GM10248 (cell line): ENCODE measurements at regions not wholly inside any gene's neighbourhood (a gene's known extent, or its start where the extent isn't known, plus 50 kb on each side); places are given as distances from the start of the nearest gene placed in this dataset.

Source experiments
- CTCF ChIA-PET: fragments of 300-600 bp; sonication (Branson Sonifier 250); formaldehyde crosslinking; extraction: SDS; loops from one replicate; lab custom pipeline; 2021; ENCODE audit warnings: antibody characterized with exemption; lab: Yijun Ruan, JAX
- POLR2A ChIA-PET: fragments of 350-650 bp; sonication (Branson Sonifier 250); formaldehyde crosslinking; extraction: SDS; loops from one replicate; lab custom pipeline; 2020; ENCODE audit warnings: antibody characterized with exemption; lab: Yijun Ruan, JAX
- DNase-seq: peaks from one replicate; pipeline ENCODE4 v3.0.0; 2012; ENCODE audit errors: extremely low spot score
- TF ChIP-seq, protein P1 (sequence below): IDR thresholded peaks from 2 replicates; pipeline ENCODE4 v1.5.1; 2012; ENCODE audit warnings: mild to moderate bottlenecking, low read depth; ENCODE audit errors: extremely low read depth, missing control alignments, control extremely low read depth

DNA sequence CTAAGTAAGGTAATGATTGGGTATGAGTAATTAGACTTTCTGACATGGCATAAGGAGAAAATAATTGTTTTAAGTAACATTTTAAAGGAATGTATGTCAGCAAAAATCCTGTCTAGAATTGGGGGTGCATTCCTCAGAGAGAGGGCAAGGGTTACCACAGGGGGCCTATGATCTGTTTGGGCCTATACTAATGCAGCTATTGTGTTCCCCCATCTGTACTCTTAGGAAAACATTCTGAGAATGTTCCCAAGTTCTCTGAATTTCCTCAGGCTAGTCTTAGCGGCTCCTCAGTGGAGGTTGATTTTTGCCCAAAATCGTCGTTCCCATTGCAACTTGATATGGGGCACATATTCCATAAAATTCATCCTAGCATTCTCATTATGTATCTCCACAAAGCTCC lies 1216.4 kb upstream of the GBE1 start:
- DNase-seq, result no peak
- POLR2A ChIA-PET, result no interaction called here
- TF ChIP-seq, protein P1, sequence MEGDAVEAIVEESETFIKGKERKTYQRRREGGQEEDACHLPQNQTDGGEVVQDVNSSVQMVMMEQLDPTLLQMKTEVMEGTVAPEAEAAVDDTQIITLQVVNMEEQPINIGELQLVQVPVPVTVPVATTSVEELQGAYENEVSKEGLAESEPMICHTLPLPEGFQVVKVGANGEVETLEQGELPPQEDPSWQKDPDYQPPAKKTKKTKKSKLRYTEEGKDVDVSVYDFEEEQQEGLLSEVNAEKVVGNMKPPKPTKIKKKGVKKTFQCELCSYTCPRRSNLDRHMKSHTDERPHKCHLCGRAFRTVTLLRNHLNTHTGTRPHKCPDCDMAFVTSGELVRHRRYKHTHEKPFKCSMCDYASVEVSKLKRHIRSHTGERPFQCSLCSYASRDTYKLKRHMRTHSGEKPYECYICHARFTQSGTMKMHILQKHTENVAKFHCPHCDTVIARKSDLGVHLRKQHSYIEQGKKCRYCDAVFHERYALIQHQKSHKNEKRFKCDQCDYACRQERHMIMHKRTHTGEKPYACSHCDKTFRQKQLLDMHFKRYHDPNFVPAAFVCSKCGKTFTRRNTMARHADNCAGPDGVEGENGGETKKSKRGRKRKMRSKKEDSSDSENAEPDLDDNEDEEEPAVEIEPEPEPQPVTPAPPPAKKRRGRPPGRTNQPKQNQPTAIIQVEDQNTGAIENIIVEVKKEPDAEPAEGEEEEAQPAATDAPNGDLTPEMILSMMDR, result no peak
- CTCF ChIA-PET, result interaction anchor here (1.8 kb wide), 1 partner anchor 36 kb away, joined by 4 read pairs; no protein-coding TSS in a partner anchor

DNA sequence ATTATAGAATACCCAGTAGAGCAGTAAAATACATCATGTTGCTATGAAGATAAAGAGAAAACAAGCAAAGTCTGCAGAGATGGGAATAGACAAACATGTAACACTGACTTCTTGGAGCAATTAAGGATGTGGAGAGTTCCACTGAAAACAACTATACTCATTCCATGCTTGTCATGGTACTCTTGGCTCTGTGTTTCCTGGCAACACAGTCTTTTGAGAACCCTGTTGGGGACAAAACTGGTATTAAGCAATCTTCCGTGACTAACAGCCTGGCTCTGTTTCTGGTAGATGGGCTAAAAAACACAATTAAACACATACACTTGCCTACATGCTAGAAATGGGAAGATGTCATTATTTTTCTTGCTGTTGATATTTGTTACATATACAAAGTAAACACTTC lies 1212.3 kb upstream of the GBE1 start:
- TF ChIP-seq, protein P1, result no peak
- ChIA-PET POLR2A (no interaction called here), CTCF (no interaction called here)
- no peak for DNase-seq

DNA sequence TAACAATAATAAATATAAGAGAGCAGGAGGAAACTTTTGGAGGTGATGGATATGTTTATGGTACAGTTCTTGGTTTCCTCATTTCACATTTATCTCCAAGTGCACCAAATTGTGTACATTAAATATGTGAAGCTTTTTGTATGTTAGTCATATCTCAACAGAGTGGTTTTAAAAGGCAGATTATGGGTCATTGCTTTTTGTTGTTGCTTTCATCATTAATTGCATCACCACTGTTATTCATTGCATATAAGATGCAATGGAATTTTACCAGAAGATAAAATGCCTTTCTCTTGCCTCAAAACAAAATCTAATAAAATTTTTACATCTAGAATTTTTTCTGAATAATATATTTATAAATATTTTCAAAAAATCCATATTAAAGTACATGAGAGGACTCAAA lies 1198.9 kb upstream of the GBE1 start:
- TF ChIP-seq, protein P1, result no peak
- CTCF ChIA-PET, result no interaction called here
- DNase-seq, result no peak
- POLR2A ChIA-PET, result no interaction called here

DNA sequence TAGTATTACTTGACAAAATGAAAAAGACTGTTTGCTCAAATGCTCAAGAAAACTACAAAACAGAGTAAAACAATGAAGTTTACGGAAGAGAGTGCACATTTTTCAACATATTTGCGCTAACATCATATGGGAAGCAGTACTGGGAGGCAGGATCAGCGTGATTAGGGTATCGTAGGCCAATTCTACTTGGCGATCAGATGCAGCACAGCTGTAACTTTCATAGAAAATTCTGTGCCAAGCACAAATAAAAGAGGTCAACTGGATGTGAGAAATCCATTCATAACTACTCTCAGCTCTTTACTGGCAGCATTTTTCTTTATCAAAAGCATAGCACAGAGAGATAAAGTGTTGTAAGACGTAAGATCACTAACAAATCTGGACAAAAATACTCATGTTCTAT lies 1196.3 kb upstream of the GBE1 start:
- TF ChIP-seq, protein P1, result no peak
- ChIA-PET CTCF (no interaction called here), POLR2A (no interaction called here)
- DNase-seq, result no peak

DNA sequence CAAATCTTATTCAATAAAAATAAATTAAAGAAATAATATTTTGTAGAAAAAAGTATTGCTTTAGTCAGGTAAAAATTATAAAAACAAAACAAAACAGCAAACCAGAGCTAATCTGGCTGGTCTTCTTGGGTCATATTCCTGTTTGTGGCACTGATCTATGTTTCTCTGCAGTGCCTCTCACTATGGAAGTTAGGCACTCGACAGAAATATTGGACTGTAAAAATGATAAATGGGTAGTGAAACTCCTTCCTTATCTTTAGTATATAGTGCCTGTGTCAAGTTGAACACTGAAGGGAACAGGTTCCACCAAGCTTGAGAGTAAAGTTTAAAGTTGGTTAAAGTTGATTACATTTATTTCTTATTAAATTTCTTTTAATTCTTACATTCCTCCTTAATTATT lies 1195.6 kb upstream of the GBE1 start:
- ChIA-PET CTCF (no interaction called here), POLR2A (no interaction called here)
- no peak for DNase-seq
- TF ChIP-seq, protein P1, result no peak

DNA sequence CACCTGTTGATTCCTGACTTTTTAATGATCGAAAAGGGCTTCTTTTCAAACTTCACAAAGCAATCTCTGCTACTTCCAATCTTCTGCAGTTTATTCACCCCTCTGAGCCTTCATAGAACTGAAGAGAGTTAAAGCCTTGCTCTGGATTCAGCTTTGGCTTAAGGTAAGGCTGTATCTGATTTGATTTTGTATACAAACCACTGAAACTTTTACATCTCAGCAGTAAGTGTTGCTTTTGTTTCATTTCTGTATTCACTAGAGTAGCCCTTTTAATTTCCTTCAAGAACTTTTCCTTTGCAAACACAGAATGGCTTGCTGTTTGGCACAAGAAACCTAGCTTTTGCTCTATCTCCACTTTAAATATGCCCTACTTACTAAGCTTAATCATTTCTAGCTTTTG lies 1193.0 kb upstream of the GBE1 start:
- DNase-seq, result no peak
- ChIA-PET CTCF (no interaction called here), POLR2A (no interaction called here)
- TF ChIP-seq, protein P1, result no peak

DNA sequence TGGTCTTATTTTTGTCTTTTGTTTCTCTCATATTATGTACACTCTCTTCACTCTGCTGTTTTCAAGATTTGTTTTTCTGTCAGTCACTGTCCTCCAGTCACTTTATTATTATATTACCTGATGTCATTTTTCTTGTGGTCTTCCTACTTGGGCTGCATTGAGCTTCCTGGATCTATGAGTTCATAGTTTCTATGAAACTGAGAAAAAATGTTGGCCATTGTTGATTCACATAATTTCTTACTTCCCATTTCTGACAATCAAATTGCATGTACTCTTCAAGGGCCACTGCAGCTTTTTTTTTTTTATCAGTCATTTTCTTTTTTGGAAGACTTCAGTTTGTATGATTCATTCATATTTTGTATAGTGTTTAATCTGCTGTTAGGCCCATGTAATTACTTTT lies 1180.6 kb upstream of the GBE1 start:
- CTCF ChIA-PET, result interaction anchor here (1.6 kb wide), 1 partner anchor 36 kb away, joined by 4 read pairs; no protein-coding TSS in a partner anchor
- TF ChIP-seq, protein P1, result no peak
- DNase-seq, result no peak
- POLR2A ChIA-PET, result no interaction called here
